Left lung (tissue), 4 donors: ENCODE measurements at regions not wholly inside any gene's neighbourhood (a gene's known extent, or its start where the extent isn't known, plus 50 kb on each side); places are given as distances from the start of the nearest gene placed in this dataset.
"Not testable (repeated sequence)": the region's sequence is repeated elsewhere in the genome, so short reads cannot be mapped to it uniquely, and the experiment has no call there.

Experiments used
- ATAC-seq: fragments of 200-7000 bp; cut with Tn5 transposase; one replicate; pipeline ENCODE4 v1.9.1; 2020; ENCODE audit warnings: moderate library complexity
- DNase-seq, 4 donors: peaks; one replicate each; pipeline ENCODE4 v3.0.0-alpha.2; 2013 to 2020
- H3K27ac ChIP-seq, 2 donors: fragments of 200-600 bp; sonication (generic) in 1 of 2; one replicate each; pipeline versions ENCODE4 v1.5.0 to v1.8.0; 2020 to 2021
- H3K27me3 ChIP-seq, 2 donors: fragments of 200-600 bp; sonication (generic) in 1 of 2; one replicate each; pipeline versions ENCODE4 v1.5.0 to v1.8.0; 2020 to 2021
- H3K36me3 ChIP-seq, 2 donors: fragments of 200-600 bp; sonication (generic) in 1 of 2; one replicate each; pipeline versions ENCODE4 v1.5.0 to v1.8.0; 2020 to 2021
- H3K4me1 ChIP-seq, 2 donors: fragments of 200-600 bp; one replicate each; pipeline ENCODE4 v1.8.0; 2021
- H3K4me3 ChIP-seq, 2 donors: fragments of 200-600 bp; sonication (generic) in 1 of 2; one replicate each; pipeline versions ENCODE4 v1.5.0 to v1.8.0; 2020 to 2021; ENCODE audit warnings: mild to moderate bottlenecking in 1 of 2
- H3K9me3 ChIP-seq, 2 donors: fragments of 200-600 bp; sonication (generic) in 1 of 2; one replicate each; pipeline versions ENCODE4 v1.5.0 to v1.8.0; 2020 to 2021
- CTCF ChIP-seq, 2 donors: fragments of 200-600 bp; sonication (generic) in 1 of 2; IDR thresholded peaks; one replicate each; pipeline versions ENCODE4 v1.5.0 to v1.8.0; 2021; ENCODE audit warnings: antibody characterized with exemption in 2 of 2
- intact Hi-C, 2 donors: fragments of 100-400 bp; cut with DNase I; formaldehyde crosslinking; loops; one replicate each; pipeline versions ENCODE4 v1.11.2 to v1.14.2; 2022
- donor health status: DM: no; HTN: yes; CAD: no.
- donor health status: DM: no; HTN: no; CAD: no.

- Histone ChIP-seq H3K4me1 (no peaks in the 10 kb centered on the region), H3K36me3 (no peaks in the 10 kb centered on the region)
- no peak for ATAC-seq
Measured at GRCh38 chr21:22189278-22189677, 1191.1 kb downstream of the NCAM2 start.

GRCh38 chr21:22191581-22191980 lies 1193.4 kb downstream of the NCAM2 start:
- Histone ChIP-seq H3K4me1 (no peaks in the 10 kb centered on the region), H3K4me3 (no peak overlapping the region), H3K9me3 (peaks cover 0 to 17% of the 10 kb centered on the region in 2 donors), H3K27me3 (no peaks in the 10 kb centered on the region), H3K27ac (no peak overlapping the region), H3K36me3 (no peaks in the 10 kb centered on the region)
- DNase-seq: peak in 2 of 4 donors; percentile 17 to 64
- no peak for ATAC-seq
- intact Hi-C loops: no loop called here
- no peak for TF ChIP-seq CTCF (IDR thresholded peaks at IDR 0.05)

More at GRCh38 chr21:22189278-22189677, 1191.1 kb downstream of the NCAM2 start:
- no peak for TF ChIP-seq CTCF (IDR thresholded peaks at IDR 0.05)
- H3K27me3 ChIP-seq: no peaks in the 10 kb centered on the region
- no peak for DNase-seq
- H3K9me3 ChIP-seq: peaks cover 0 to 13% of the 10 kb centered on the region in 2 donors
- H3K4me3 ChIP-seq: no peak overlapping the region
- H3K27ac ChIP-seq: no peak overlapping the region
- intact Hi-C loops: no loop called here

GRCh38 chr21:22192766-22193165 lies 1194.6 kb downstream of the NCAM2 start:
- no peak for ATAC-seq
- no peak overlapping the region for H3K4me3 ChIP-seq
- no peaks in the 10 kb centered on the region for H3K4me1 ChIP-seq
- intact Hi-C loops: no loop called here
- H3K27ac ChIP-seq: no peak overlapping the region
- H3K9me3 ChIP-seq: peaks cover 0 to 14% of the 10 kb centered on the region in 2 donors
- DNase-seq: no peak
- H3K27me3 ChIP-seq: no peaks in the 10 kb centered on the region
- TF ChIP-seq CTCF (IDR thresholded peaks at IDR 0.05): no peak
- no peaks in the 10 kb centered on the region for H3K36me3 ChIP-seq

GRCh38 chr21:22194986-22195385 lies 1196.8 kb downstream of the NCAM2 start:
- ATAC-seq, H3K27me3 ChIP-seq, intact Hi-C loops, DNase-seq, H3K27ac ChIP-seq, H3K36me3 ChIP-seq, H3K4me1 ChIP-seq, H3K4me3 ChIP-seq: not testable (repeated sequence)
- peaks cover 0 to 10% of the 10 kb centered on the region in 2 donors for H3K9me3 ChIP-seq

GRCh38 chr21:22200378-22201092 lies 1202.3 kb downstream of the NCAM2 start:
- ATAC-seq (no peak), DNase-seq (no peak)
- Histone ChIP-seq H3K36me3 (no peaks in the 10 kb centered on the region), H3K4me1 (no peaks in the 10 kb centered on the region), H3K9me3 (no peaks in the 10 kb centered on the region), H3K27ac (no peak overlapping the region), H3K27me3 (no peaks in the 10 kb centered on the region), H3K4me3 (no peak overlapping the region)
- intact Hi-C loops: no loop called here
- TF ChIP-seq CTCF (IDR thresholded peaks at IDR 0.05): no peak

- no peak for DNase-seq
- intact Hi-C loops: no loop called here
- no peaks in the 10 kb centered on the region for H3K36me3 ChIP-seq
- no peaks in the 10 kb centered on the region for H3K27me3 ChIP-seq
- ATAC-seq: no peak
- no peaks in the 10 kb centered on the region for H3K9me3 ChIP-seq
- no peak for TF ChIP-seq CTCF (IDR thresholded peaks at IDR 0.05)
- H3K27ac ChIP-seq: no peak overlapping the region
- no peaks in the 10 kb centered on the region for H3K4me1 ChIP-seq
- no peak overlapping the region for H3K4me3 ChIP-seq
Measured at GRCh38 chr21:22201126-22201525, 1202.9 kb downstream of the NCAM2 start.
